GM10248 (cell line): ENCODE measurements at regions not wholly inside any gene's neighbourhood (a gene's known extent, or its start where the extent isn't known, plus 50 kb on each side); places are given as distances from the start of the nearest gene placed in this dataset.

ENCODE experiments used
- CTCF ChIA-PET: fragments of 300-600 bp; sonication (Branson Sonifier 250); formaldehyde crosslinking; extraction: SDS; loops from one replicate; lab custom pipeline; 2021; ENCODE audit warnings: antibody characterized with exemption; lab: Yijun Ruan, JAX
- POLR2A ChIA-PET: fragments of 350-650 bp; sonication (Branson Sonifier 250); formaldehyde crosslinking; extraction: SDS; loops from one replicate; lab custom pipeline; 2020; ENCODE audit warnings: antibody characterized with exemption; lab: Yijun Ruan, JAX
- DNase-seq: peaks from one replicate; pipeline ENCODE4 v3.0.0; 2012; ENCODE audit errors: extremely low spot score
- TF ChIP-seq, protein P1 (sequence below): IDR thresholded peaks from 2 replicates; pipeline ENCODE4 v1.5.1; 2012; ENCODE audit warnings: mild to moderate bottlenecking, low read depth; ENCODE audit errors: extremely low read depth, missing control alignments, control extremely low read depth

DNA sequence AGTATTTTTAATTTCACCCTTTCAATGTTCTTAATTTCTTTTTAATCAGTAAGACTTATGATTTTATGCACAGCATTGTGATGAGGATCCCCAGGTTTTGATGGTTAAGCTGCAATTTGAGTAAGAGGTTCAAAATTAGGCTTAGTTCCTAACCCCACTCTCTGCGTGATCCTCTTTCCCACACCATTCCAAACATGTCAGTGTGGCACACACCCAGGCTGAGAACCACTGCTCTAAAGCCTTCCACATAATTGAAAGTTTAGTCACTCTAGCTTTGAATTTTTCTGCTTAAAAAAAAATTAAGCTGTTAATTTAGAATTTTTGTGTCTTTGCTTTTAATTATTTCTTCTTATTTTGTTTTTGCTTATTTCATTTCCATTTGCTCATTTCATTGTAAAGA lies 68.8 kb upstream of the SLC7A11 start:
- DNase-seq = no peak
- TF ChIP-seq, protein P1, sequence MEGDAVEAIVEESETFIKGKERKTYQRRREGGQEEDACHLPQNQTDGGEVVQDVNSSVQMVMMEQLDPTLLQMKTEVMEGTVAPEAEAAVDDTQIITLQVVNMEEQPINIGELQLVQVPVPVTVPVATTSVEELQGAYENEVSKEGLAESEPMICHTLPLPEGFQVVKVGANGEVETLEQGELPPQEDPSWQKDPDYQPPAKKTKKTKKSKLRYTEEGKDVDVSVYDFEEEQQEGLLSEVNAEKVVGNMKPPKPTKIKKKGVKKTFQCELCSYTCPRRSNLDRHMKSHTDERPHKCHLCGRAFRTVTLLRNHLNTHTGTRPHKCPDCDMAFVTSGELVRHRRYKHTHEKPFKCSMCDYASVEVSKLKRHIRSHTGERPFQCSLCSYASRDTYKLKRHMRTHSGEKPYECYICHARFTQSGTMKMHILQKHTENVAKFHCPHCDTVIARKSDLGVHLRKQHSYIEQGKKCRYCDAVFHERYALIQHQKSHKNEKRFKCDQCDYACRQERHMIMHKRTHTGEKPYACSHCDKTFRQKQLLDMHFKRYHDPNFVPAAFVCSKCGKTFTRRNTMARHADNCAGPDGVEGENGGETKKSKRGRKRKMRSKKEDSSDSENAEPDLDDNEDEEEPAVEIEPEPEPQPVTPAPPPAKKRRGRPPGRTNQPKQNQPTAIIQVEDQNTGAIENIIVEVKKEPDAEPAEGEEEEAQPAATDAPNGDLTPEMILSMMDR = no peak
- POLR2A ChIA-PET = no interaction called here
- CTCF ChIA-PET = no interaction called here

DNA sequence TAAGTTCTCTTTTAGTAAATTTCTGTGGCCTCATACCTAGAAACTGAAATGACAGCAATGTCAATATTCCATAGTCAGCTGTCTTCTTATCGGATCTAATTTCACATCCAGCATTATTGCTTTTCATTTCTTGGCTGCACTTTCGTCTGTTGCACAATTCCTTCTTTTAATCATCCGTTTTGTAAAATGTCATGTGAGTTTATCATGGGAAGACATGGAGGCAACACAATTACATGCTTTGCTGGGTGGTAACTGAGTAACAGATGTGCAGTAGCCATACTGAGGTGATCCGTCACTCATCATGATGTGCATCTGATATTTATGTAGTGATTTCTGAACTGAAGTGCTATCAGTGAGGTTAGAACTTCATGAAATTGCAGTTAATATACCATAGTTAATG lies 68.3 kb upstream of the SLC7A11 start:
- no peak for DNase-seq
- TF ChIP-seq, protein P1 = no peak
- ChIA-PET POLR2A (no interaction called here), CTCF (no interaction called here)

DNA sequence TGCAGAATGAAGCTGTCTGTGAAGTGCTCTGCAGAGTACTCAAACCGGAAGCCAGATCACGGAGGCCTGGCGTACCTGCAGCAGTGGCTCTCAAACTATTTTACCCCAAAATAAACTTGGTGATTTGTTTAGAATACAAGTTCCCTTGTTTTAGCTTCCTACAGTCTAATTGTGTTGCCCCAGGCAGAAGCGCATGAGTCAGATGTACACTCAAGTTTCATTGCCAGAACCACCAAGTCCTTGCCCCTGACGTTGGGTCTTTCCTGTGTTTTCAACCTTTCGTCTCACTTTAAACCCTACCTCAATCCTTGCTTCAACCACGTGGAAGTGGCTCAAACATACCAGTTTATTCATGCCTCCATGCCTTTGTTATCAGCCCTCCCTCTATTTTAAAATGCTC lies 66.2 kb upstream of the SLC7A11 start:
- no peak for DNase-seq
- ChIA-PET POLR2A (no interaction called here), CTCF (no interaction called here)
- TF ChIP-seq, protein P1 = no peak

DNA sequence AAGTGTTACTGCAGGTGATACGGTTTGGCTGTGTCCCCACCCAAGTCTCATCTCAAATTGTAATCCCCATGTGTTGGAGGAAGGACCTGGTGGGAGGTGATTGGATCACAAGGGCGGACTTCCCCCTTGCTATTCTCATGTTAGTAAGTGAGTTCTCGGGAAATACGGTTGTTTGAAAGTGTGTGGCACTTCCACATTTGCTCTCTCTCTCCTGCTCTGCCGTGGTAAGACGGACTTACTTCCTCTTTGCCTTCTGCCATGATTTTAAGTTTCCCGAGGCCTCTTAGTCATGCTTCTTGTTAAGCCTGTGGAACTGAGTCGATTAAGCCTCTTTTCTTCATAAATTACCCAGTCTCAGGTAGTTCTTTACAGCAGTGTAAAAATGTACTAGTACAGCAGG lies 65.2 kb upstream of the SLC7A11 start:
- no peak for DNase-seq
- ChIA-PET CTCF (no interaction called here), POLR2A (no interaction called here)
- TF ChIP-seq, protein P1 = no peak

DNA sequence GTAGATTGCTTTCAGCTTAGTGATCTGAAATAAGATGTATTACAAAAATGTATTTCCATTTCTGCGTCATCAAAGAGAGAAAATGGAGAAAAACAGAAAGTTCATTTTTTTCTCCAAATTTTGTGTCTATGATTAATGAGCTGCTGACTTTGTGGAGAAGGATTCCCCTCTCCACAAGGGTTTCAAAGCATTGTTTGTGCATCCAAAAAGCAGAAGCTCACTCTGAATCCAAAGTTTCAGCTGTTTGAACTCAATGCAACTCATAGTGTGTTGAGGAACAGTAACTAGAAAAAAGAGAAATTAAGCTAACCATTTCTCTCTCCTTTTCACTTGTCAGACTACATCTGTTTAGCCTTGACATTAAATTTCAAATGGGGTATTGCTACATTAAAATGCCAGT lies 62.9 kb upstream of the SLC7A11 start:
- ChIA-PET POLR2A (no interaction called here), CTCF (interaction anchor here (0.7 to 1.1 kb wide), 3 partner anchors 9 to 40 kb away, joined by 3 read pairs; no protein-coding TSS in a partner anchor)
- TF ChIP-seq, protein P1 = no peak
- DNase-seq = no peak

DNA sequence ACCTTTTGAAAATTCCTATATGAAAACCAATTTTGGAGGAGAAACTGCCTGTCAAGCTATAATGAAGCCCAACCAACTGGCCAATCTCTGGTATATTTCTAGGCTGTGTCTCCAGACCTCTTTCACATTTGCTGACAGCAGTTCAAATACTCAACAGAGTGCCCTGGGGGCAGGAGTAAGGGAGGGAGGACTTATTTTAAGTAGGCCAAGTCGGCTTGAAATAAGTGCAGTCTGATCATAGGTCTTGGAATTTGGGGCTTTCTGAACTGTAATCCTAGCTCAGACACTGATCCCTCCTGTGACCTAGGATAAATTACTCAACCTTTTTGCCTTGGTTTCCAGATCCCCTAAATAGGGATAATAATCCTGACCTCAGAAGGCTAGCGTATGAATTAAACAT lies 59.4 kb upstream of the SLC7A11 start:
- TF ChIP-seq, protein P1 = no peak
- CTCF ChIA-PET = no interaction called here
- DNase-seq = no peak
- POLR2A ChIA-PET = no interaction called here

DNA sequence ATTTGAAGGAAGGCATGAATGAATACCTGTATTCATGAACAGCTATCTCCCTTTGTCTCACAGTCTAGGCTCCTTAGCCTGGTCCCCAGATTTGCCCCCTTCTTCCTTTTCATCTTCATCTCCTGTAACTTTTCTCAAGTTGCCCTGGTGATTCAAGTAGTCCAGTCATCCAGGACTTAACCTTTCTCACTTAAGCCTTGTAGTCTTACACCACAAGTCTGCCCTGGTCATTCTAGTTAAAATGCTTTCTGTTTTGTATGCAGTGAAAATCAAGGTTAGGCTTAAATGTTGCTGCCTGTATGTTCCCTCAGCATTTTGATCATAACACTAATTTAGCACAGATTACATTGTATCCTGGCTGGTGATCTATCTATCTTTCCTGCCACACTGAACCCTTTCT lies 58.5 kb upstream of the SLC7A11 start:
- DNase-seq = no peak
- ChIA-PET CTCF (no interaction called here), POLR2A (no interaction called here)
- TF ChIP-seq, protein P1 = no peak
